CD4-positive, alpha-beta T cell treated with Interleukin-15 for 1 hour (primary cell): ENCODE measurements at regions not wholly inside any gene's neighbourhood (a gene's known extent, or its start where the extent isn't known, plus 50 kb on each side); places are given as distances from the start of the nearest gene placed in this dataset.
"Not testable (repeated sequence)": the region's sequence is repeated elsewhere in the genome, so short reads cannot be mapped to it uniquely, and the experiment has no call there.

Source experiments
- DNase-seq: peaks from one replicate; pipeline ENCODE4 v3.0.0-alpha.2; 2020

DNA sequence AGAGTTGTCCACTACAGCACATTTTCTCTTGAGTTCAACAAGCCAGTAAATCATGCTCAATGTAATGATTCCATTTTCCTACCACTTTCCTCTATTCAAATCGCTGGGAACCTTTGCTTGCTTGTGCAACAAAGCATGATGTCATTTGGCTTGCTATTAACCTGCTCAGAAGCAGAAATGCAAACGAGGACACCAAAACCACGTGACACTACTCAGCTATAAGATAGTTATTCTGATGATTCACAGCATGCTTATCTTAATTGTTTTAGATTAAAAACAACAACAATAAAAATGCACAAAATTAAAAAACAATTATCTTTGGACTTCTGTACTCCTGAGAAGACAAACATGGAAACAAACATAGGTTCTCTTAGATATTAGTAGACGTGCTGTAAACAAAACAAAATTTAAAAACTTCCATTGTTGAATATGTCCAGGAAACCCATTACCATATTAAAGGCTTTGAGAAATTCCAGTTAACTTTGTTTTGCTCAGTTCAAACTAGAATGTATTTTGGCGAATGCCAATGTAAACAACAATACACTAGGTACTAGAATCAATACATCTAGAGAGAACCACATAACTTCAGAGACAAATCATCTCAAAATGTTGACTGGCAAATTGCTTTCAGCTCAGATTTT is 77.5 kb upstream of the KRAS start:
- DNase-seq: no peak

DNA sequence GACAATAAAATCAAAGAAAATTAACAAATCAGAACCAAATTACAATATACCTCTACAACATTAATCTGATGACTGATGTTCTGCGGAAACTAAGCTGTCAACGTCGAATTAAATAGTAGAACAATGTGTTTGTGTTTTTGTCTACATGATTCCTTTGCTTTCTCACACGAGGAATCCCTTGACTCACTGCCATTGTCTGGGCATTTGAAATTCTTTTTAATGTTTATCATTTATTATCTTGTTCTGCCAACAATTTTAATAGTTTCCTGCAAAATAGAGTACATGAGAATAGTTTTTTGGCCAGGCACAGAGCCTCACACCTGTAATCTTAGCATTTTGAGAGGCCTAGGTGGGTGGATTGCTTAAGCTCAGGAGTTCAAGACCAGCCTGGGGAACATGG is 76.6 kb upstream of the KRAS start:
- DNase-seq: no peak

DNA sequence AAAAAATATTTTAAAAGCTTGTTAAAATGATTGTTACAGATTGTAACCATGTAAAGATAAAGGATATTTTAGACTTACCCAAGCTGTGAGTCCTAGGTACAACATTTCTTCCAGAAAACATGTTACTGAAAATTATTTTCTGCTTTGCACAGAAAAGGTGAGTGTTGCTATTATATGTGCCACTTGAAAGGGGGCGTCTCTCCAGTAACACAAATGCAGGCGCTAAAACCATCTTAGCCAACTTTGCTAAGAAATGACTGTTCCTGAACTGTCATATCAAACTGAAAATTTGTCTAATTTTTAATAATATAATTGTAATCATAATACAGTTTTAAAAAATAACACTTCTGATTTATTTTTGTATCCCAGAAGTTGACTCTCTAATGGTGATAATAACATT is 75.6 kb upstream of the KRAS start:
- no peak for DNase-seq

DNA sequence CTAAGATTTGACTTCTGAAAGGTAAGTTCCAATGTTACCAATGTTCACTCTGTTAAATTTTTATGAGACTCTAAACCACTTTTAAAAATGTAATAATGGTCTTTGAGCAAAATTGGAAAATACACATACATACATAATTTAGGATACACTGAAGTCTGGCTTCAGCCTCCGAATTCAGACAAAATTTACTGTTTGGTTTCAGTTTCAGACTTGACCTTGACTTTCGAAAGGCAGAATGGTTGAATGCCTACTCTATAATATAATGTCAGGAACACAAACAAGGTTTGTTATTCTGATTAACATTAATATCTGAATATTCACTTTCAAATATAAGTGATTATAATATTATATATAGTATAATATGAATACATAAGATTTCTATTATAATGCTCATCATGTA is 74.1 kb upstream of the KRAS start:
- no peak for DNase-seq

DNA sequence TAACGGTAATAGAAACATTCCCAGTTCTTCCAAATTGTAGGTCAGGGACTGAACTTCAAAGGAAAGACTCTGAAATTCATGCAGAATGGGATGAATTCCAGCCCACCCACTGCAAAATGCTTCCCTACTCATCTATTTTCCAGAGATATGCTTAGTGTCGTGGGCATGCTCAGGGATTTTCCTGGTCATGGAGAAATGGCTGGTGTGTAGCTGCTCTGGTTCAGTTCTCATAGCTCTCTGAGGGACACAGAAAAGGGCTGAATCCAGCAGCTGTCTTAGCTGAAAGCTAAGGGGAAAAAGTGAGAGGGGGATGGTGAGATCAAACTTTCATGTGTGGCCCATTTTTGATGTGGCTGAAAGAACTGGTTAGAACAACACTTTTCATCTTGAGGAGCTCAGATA is 72.9 kb upstream of the KRAS start:
- DNase-seq: no peak

DNA sequence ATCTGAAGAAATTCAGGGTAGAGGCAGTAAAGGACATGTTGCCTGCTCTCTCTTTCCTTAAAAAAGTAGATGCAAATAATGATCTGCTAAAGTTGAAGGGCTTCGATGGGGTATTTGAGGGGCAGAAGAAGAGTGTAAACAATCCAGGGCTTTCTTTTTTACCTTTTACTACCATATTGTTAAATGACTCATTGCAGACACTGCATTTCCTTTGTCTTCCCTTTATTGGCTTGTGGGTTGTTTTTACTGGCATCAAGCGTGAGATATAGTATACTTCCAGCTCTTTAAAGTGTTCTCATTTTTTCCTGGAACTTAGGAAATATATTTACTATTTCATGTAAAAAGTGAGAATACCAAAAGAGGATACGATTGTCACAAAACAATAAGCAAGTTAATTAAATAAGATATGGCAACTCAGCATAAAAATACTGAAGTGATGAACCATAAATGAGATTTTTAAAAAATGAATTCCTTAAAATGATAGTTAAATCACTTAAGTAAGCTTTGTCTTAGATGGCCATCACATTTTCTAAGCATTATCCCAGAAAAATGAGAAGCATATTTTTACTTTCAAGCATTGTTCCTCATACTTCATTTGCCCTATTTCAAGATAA is 72.3 kb upstream of the KRAS start:
- no peak for DNase-seq

DNA sequence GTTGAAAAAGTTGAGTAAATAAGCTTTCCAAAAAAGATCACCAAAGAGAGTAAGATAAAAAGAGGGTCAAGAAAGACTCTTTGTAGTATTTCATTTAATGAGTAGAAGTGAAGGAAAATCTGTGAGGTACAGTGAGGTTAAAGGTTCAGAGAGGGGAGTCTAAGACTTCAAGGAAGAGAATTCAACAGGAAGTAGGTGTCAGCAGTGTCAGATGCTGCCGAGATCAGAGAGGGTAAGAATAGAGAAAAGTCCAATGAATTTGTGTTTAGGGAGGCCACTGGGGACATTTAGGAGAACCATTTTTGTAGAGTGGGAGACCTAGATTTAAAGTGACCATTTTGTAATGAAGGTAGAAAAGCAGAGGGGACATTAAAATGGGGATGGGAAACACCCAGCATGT is 71.6 kb upstream of the KRAS start:
- DNase-seq: no peak

DNA sequence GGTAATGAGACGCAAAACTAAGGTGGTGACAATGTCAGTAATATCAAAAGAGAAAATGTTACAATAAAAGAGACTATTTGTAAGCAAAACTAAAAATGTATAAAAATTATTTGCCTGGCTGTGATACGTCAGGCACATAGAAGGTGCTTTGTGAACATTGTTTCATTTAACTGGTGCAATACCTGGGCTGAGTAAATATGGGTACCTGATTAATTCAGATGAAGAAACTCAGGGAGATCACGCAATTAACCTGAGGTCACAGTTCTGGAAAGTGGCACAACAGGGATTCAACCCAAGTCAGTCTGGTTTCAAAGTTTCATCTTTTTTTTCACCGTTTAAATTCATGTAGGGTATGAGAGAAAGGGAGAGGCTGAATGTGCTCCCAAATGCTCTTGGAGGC is 71.0 kb upstream of the KRAS start:
- no peak for DNase-seq

DNA sequence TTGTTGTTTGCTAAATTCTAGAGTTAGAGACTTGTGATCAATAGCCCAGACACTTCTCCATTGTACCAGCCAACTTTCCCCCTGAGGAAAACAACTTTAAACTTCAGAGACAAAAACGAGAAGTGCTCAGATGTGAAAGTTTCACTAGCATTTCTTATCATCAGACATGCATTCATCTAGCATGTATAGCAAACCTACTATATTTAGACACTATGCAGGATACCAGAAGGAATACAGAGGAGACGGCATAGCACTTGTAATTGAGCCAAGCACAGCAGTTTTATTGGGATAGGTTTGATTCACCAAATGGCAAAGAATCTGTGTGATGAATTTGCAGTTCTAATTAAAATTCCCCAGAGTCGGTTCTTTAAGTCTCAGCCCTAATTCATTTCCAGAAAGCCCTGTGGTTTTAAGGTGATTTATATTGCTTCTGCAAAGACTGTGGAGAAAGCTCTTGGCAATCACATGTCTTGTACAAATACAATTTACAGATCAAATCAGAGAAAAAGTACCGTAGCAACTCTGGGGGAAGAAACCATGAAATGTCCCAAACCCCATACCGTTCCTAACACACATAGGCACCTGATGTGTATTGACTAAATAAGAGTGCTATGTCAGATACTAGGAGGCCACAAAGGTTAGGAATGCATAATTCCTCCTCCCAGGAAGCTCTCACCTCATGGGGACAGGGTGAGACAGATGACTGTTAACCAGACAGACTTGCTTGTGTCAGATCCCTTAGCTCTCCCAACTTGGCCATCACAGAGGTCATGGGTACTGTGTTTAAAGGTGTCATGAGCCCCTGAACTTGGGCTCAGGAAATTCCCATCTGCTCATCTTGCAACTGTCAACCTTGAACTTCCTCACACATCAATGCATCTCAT is 69.6 kb upstream of the KRAS start:
- DNase-seq: no peak

DNA sequence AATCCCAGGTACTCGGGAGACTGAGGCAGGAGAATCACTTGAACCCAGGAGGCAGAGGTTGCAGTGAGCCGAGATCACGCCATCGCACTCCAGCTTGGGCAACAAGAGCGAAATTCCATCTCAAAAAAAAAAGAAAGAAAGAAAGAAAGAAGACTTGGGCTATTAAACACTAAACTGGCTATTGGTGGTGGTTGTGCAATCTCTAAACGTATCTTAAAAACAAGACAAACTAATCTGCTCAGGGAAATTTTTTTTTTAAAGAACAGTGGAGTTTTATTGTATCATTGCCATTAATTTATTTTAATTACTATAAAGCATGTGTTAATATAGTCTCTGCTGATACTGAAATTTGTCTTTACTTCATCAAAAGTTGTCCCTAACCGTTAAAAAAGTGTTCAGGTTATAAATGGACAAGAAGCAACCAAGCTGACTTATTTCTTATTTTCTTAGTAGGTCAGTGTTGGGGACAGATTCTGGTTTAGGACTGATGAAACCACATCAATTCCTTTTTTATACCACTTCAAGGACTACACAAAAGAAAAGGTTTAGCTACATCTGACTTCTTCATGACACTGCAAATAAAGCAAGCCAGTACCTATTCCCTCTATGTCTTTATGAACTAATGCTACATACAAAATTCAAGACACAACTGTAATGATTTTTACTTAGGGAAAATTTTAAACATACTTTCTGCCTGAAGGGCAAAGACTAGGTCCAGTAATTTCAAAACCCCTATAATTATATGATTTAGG is 68.7 kb upstream of the KRAS start:
- no peak for DNase-seq

DNA sequence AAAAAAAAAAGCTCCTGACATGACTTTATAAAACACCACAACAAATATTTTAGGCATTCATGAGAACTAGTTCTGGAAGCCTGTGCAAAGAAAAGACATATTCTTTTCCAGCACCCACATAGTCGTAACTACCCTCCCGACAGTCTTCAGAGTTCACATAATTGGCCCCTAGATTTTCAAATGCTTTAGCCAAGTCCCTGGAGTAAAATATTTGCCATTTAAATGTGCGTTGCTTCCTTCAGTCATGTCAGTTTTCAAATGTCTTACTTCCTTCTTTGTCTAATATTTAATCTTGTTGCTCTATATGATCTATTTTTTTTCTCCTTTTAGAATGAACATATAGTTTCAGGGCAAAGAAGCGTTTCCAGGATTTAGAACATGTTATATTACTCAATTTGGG is 66.8 kb upstream of the KRAS start:
- no peak for DNase-seq

DNA sequence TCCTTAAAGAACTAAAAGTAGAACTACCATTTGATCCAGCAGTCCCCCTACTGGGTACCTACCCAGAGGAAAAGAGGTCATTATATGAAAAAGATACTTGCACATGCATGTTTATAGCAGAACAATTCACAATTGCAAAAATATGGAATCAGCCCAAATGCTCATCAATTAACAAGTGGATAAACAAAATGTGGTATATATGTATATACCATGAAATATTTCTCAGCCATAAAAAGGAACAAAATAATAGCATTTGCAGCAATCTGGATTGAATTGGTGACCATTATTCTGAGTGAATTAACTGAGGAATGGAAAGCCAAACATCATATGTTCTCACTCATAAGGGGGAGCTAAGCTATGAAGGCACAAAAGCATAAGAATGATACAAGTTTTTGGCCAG is 64.7 kb upstream of the KRAS start:
- no peak for DNase-seq

DNA sequence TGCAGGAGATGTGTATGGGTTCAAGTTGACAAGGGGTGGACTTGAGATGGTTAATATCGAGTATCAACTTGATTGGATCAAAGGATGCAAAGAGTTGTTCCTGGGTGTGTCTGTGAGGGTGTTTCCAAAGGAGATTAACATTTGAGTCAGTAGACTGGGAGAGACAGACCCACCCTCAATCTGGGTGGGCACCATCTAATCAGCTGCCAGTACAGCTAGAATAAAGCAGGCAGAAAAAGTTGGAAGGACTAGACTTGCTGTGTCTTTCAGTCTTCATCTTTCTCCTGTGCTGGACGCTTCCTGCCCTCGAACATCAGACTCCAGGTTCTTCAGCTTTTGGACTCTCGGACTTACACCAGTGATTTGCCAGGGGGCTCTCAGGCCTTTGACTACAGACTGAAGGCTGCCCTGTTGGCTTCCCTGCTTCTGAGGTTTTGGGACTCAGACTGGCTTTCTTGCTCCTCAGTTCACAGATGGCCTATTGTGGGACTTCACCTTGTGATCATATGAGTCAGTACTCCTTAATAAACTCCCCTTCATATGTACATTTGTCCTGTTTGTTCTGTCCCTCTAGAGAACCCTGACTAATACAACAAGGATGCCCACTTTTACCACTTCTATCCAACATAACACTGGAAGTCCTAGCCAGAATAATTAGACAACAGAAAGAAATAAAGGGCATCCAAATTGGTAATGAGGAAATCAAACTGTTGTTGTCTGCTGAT is 62.7 kb upstream of the KRAS start:
- DNase-seq: not testable (repeated sequence)

DNA sequence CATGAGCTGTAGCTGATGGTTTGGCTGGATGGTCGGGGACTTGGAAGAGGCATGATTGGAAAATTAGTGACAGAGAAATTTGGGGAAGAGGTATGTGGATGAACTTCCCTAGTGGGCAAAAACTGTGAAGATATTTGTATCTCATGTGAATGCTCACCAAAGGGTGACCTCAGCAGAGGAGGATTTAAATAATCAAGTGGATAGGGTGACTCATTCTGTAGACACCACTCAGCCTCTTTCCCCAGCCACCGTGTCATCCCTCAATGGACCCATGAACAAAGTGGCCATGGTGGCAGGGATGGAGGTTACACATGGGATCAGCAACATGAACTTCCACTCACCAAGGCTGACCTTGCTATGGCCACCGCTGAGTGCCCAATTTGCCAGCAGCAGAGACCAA is 60.8 kb upstream of the KRAS start:
- no peak for DNase-seq

DNA sequence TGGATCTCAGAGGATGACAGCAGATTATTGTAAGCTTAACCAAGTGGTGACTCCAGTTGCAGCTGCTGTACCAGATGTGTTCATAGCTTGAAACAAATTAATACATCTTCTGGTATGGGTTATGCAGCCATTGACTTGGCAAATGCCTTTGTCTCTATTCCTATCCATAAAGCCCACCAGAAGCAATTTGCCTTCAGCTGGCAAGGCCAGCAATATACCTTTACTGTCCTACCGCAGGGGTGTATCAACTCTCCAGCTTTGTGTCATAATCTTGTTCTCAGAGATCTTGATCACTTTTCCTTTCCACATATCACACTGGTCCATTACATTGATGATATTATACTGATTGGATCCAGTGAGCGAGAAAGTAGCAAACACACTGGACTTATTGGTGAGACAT is 59.3 kb upstream of the KRAS start:
- not testable (repeated sequence) for DNase-seq

DNA sequence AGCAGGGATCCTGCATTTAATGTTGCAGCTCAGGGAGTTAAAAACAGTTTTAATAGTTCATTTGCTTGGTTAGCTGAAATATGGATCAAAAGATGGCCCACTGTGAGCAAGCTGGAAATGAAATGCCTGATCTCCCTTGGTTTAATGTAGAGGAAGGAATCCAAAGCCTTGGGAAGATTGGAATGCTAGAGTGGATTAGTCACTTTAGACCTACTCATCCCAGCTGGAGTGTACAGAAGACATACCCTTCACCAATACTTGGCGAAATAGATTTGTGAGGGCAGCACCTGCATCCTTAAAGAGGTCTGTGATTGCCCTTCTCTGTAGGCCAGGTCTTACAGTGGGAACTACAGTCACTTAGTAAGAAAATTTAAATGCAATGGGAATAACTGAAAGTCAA is 58.0 kb upstream of the KRAS start:
- DNase-seq: no peak

DNA sequence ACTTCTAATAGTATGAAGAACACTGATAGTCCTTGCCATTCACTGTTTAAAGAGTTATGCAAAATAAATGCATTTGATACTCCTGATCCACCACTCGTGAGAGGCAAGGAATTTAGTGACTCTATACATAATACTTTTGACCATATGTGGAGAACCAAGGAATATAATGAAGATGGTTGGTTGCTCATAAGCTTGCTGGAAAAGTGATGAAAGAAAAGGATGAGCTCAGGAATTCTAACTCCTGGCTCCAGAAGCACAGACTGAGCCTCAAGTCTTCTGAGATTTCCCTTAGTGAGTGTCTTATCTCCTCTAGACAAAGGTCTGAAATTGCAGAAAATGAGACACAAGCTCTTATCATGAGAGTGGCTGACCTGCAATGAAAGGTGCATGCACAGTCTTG is 57.1 kb upstream of the KRAS start:
- no peak for DNase-seq

DNA sequence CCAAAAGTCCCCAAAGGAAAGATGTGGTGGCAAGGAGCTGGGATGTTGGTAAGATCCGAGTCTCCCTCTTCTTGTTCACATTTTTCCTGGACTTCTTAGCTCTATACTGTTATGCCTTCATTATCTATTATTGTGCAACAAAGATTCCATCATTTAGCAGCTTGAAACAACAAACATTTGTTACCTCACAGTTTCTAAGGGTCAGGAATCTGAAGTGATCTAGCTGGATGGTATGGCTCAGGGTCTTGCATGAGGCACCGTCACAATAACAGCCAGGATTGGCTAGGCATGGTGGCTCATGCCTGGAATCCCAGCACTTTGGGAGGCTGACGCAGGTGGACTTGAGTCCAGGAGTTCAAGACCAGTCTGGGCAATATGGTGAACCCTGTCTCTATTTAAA is 51.1 kb upstream of the KRAS start:
- no peak for DNase-seq
